CD4-positive, alpha-beta T cell treated with Interleukin-2 at 100 ng/mL for 4 hours (primary cell): ENCODE measurements at regions not wholly inside any gene's neighbourhood (a gene's known extent, or its start where the extent isn't known, plus 50 kb on each side); places are given as distances from the start of the nearest gene placed in this dataset.

ENCODE experiments used
- DNase-seq: peaks from one replicate; pipeline ENCODE4 v3.0.0-alpha.2; 2020; ENCODE audit warnings: low spot score

- no peak for DNase-seq
These were observed 112.6 kb downstream of the HSPH1 start for GRCh38 chr13:31049083-31049482.

GRCh38 chr13:31048521-31048920, 113.2 kb downstream of the HSPH1 start:
- DNase-seq, result no peak

DNA sequence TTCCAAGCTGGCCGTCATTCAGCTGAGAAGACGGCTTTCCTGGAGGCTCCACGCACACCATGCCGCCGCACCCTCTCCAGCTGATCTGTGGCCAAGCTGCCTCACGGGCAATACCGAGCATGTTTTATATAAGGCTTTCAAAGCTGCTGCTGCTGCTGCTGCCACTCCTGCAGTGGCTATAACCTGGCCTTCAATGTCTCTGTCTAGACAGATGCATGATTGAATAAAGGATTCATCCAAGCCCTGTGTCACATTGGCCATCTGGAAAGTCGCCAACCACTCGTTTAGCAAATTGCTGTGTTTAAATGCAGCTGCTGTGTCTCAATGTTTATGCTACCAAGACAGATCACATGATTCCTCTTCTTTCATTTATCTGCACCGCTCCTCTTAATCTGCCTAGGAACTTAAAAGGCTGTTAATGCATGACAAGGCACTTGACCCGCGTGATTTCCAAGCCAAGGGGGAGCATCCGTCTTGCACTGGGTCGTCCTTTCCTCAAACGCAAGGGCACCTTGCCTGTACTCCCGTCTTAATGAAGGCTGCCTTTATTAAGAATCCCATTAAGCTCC, 114.3 kb downstream of the TEX26 start:
- DNase-seq, result no peak

DNA sequence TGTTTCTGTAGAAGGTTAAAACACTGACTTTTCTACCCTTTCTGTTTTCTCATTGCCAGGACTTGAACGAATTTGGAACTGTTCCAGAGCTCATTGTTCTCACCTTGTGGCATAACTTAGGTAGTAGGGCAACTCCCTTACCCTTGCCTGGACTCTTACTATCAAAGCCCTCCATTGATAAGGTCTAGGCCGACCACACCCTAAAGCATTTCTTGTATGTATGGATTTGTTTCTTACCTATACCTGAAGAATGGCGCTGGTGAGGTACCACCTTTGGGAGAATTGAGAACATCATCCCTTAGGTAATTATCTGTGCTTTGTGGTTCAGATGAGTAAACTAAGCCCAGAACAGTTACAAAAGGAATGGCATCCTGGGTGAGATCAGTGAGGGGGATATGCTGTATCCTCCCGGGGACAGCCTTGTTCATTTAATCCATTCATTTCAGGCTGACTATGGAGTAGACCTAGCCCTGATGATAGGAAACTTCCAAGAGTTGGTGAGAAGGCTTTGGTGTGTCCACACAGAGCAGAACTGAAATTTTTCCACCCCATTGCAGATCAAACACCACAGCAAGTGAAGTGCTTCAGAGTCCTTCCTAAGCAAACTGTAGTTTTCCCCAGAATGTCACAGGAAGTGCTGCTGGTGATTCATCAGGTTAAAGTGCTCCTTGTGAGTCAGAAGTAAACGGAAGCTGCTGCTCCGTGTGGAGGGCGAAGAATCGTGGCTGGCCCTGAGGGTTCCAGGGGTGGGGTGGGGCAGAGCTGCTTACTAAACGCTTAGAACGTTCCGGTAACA, 113.0 kb downstream of the TEX26 start:
- peak; percentile 88 for DNase-seq

DNA sequence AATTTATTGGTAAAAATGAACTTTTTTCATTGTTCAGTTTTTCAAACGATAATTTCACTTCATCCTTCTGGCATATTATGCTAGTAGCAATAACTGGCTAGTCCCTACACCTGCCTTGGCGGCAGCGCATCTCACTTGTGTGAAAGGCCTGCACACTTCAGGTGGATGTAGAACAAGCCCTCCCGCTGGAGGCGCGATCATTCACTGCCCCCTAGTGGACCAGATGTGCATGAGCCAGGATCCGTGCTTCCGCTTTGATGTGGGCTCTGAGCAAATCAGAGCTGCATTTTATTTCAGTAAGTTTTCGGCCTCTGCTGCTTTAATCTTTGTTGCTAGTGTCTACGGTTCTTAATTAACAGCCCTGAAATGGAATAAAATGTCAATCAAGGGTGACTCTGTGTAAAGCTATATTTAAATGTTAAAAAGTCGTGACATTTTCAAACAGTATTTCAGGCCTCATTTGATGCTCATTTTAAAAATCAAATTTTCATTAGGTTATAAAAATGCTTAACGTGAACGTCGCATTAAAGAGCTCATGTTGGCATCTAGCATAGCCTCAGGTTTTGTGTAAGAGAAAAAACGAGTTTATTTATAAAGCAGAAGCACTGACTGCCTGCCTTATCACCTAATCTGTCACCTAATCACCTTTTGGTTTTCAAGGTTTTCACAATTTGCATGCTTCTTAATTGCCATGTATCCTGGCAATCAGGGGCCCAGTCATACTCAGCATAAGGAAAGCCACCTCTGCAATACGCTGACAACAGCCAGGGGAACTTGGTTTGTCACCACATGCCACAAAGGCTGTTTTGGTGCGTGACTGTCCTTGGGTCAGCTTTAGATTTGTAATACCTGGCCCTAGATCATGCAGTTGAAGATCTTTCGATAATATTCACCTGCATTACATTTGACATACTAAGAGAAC, 112.2 kb downstream of the TEX26 start:
- DNase-seq, result peak; percentile 88

- no peak for DNase-seq
These were observed 111.5 kb downstream of the TEX26 start for GRCh38 chr13:31043957-31044356.

DNA sequence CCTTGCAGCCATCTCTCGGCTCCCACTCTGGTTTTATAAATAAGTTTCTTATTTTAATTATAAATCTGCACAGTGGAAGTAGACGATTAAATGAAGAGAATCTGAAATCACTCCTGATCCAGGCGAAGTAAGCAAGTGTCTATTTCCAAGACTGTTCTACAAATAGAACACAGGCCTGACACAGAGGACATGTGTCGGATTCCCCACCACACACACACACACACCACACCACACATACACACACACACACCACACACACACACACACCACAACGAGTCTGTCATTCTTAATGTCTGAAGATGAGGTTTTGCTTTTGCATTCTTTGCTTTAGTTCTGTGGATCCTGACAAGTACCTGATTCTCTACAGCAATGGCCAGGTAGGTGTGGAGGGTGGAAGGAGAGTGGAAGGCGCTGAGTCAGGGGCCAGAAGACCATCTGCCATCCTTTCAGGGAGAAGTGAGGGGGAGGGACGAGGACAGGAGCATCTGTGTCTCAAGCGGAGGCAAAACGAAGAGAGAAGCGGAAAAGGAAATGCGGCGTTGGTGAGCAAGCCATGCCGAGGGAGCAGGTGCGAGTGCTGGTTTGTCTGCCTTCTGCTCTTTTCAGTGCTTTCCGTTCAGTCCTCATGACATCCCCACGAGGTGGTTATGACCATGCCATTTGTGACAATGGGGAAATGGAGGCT, 110.2 kb downstream of the TEX26 start:
- no peak for DNase-seq

DNA sequence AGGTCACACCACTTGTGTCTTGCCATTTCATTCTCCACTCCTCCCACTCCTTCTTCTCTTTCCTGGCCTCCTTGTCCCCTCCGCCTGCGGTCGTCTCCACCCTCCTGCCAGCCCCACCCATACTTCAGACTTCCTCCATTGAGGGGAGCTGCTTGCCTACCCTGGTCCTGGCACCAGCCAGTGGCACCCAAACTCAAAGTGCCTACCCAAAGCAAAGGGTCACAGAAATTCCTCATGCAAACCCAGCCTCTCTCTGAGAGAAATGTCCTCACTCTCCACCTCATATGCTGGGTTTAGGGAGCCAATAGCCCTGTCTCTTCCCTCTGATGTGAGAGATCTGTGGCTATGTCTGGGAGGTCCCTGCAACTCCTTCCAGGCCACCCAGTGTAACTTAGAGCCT, 109.6 kb downstream of the TEX26 start:
- no peak for DNase-seq

DNA sequence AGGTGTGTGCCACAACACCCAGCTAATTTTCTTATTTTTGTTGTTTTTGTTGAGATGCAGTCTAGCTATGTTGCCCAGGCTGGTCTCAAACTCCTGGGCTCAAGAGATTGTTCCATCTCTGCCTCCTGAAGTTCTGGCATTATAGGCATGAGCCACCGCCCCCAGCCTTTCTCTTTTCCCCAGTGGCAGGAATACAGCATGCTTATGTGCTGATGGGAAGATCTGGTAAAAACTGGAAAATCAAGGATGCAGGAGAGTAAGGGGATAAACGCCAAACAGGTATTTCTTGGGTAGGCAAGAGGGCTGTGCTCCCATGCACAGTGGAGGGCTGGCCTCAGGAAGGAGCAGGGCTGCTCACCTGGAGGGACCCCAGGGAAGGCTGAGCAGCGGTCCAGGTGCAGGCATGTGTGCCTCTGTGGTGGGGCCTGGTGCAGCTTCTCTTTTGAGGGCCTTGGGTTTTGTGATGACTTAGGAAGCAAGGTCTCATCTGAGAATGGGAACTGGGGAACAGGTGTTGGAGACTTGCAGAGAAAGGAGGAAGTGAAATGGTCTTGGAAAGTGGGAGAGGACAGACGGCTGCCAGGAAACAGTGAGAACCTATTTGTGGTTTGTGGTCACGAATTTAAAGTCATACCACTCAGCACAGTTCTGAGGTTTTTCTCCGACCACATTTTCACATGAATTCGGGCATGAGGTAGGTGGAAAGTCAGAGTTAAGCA, 106.5 kb downstream of the TEX26 start:
- peak; percentile 46 for DNase-seq

DNA sequence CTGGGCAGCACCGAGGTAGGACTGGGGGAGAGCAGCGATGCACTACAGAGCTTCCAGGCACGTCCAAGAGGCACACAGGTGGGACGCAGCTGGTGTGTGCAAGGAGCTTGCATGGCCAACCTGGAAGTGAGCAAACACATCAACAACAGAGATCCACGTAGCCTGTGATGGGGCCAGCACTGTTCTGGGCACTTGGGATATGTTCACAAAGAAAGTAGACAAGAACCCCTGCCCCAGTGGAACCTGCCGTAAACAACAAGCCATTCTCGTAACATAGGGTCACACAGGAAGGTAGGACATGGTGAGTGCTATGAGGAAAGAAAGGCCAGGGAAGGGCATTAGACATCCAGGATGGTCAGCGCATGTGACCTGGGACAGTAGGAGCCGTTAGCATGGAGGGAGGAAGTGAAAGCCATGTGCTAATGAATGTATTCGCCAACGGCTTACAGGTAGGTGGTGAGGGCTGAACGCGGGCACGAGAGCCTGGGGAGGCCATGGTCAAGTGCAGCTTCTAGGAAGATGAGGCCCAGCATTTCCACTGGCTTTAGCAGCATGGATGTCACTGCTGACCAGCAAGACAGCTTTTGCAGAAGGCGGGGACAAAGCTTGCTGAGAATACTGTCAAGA, 105.5 kb downstream of the TEX26 start:
- no peak for DNase-seq

- DNase-seq, result no peak
These were observed 104.6 kb downstream of the TEX26 start for GRCh38 chr13:31036731-31037695.

DNA sequence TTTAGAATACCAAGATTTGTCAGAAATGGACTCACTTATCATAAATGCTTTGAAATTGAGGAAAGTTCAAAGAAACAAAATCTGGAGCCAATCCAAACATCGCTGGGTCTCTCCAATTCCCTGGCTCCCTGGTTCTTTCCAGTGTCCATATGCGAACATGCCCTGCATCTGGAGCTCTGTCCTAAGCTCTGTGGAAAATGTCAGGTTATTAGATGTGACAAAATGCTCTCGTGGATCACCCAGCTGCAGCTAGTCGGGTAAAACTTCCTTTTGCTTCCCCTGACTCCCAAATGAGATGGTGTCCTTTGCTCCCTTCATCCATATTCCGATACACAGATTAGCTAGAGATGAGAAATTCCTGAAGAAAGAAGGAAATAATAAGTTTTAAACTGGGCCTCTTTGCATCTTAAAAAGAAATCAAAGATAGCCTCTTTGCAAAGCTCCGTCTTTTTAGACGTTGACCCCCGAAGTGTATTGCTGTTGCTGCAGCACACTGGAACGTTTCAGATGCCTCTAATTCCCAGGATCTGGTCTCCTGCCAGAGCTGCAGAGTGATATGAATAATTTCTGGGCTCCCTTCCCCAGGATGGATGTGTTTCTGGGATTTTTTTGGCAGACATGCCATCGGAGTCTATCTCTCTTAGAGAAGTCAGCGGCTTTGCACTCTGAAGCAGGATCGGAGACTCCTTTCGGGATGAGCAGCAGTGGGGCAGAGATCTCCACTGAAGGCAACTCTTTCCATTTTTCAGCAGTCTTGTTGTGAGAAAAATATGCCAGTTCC, 102.9 kb downstream of the TEX26 start:
- DNase-seq, result no peak

GRCh38 chr13:31032528-31033113, 100.2 kb downstream of the TEX26 start:
- no peak for DNase-seq

DNA sequence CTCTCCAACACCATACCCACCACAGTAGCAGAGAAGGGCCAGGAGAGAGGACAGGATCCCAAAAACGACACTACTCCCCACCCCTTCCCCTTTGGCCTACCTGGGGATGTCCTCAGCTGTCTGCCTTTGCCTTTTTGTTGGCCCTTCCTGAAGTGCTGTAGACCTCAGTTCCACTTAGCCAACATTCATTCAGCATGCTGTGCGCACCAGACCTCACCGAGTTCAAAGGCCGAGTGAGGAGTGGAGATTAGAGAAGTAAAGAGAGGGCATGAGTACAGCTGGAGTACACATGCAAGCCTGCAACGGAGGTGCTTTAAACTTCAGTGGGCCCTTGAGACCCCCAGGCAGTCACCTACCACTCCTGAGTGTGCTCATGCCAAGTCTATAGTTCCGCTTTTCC, 99.0 kb downstream of the TEX26 start:
- no peak for DNase-seq

- DNase-seq, result no peak
These were observed 96.6 kb downstream of the TEX26 start for GRCh38 chr13:31029102-31029501.

GRCh38 chr13:31027136-31027535, 94.7 kb downstream of the TEX26 start:
- no peak for DNase-seq
